Astrocyte of the cerebellum (primary cell): ENCODE measurements at regions not wholly inside any gene's neighbourhood (a gene's known extent, or its start where the extent isn't known, plus 50 kb on each side); places are given as distances from the start of the nearest gene placed in this dataset.

Source experiments
- DNase-seq: peaks from one replicate; pipeline ENCODE4 v3.0.0-alpha.2; 2011; ENCODE audit warnings: low read depth
- H3K4me3 ChIP-seq: 2 replicates; pipeline ENCODE4 v1.5.1; 2011; ENCODE audit warnings: mild to moderate bottlenecking, low read depth, low read length, moderate library complexity
- CTCF ChIP-seq: IDR thresholded peaks from 2 replicates; pipeline ENCODE4 v1.5.1; 2012; ENCODE audit warnings: low read length, low read depth, moderate library complexity, mild to moderate bottlenecking; ENCODE audit errors: missing control alignments
- in situ Hi-C: cut with HindIII; loops from 2 replicates; pipeline ENCODE4 v1.10.0; 2017; ENCODE audit warnings: low sequenced_read_pairs

GRCh38 chr14:60357551-60358149 is 108.6 kb downstream of the PPM1A start:
- H3K4me3 ChIP-seq: no peak overlapping the region
- DNase-seq: no peak
- no peak for TF ChIP-seq CTCF
- in situ Hi-C loops: no loop called here

GRCh38 chr14:60363275-60363674 is 114.3 kb downstream of the PPM1A start:
- no peak for DNase-seq
- TF ChIP-seq CTCF: no peak
- in situ Hi-C loops: no loop called here

GRCh38 chr14:60363687-60364086 is 114.7 kb downstream of the PPM1A start:
- TF ChIP-seq CTCF: no peak
- in situ Hi-C loops: no loop called here
- no peak for DNase-seq
- no peak overlapping the region for H3K4me3 ChIP-seq

More at GRCh38 chr14:60363275-60363674, 114.3 kb downstream of the PPM1A start:
- no peak overlapping the region for H3K4me3 ChIP-seq

GRCh38 chr14:60381909-60382308 is 104.0 kb downstream of the C14orf39 start:
- in situ Hi-C loops: no loop called here
- no peak for DNase-seq
- TF ChIP-seq CTCF: no peak
- no peak overlapping the region for H3K4me3 ChIP-seq
